Sigmoid colon (tissue), 6 donors: ENCODE measurements at regions not wholly inside any gene's neighbourhood (a gene's known extent, or its start where the extent isn't known, plus 50 kb on each side); places are given as distances from the start of the nearest gene placed in this dataset.
A peak's percentile ranks its signal among the peaks of the same experiment; 100 is the strongest.

Experiments
- DNase-seq: peaks from one replicate; pipeline ENCODE4 v3.0.0-alpha.2; 2019
- H3K27ac ChIP-seq, 4 donors: fragments of 200-600 bp; sonication (generic); one replicate each; pipeline ENCODE4 v1.5.1; 2016 to 2019; ENCODE audit warnings: mild to moderate bottlenecking in 1 of 4
- H3K27me3 ChIP-seq, 3 donors: fragments of 200-600 bp; sonication (generic); one replicate each; pipeline ENCODE4 v1.5.1; 2019; ENCODE audit warnings: mild to moderate bottlenecking in 1 of 3
- H3K36me3 ChIP-seq, 4 donors: fragments of 200-600 bp; sonication (generic); one replicate each; pipeline ENCODE4 v1.5.1; 2016 to 2019
- H3K4me1 ChIP-seq, 4 donors: fragments of 200-600 bp; sonication (generic); one replicate each; pipeline ENCODE4 v1.5.1; 2017 to 2019
- H3K4me3 ChIP-seq, 4 donors: fragments of 200-600 bp; sonication (generic); one replicate each; pipeline ENCODE4 v1.5.1; 2017 to 2019; ENCODE audit warnings: mild to moderate bottlenecking in 2 of 4, moderate library complexity in 1 of 4
- H3K9me3 ChIP-seq, 4 donors: fragments of 200-600 bp in 3 of 4; sonication (generic) in 3 of 4; one replicate each; pipeline versions ENCODE4 v1.5.1 to v1.6.1; 2013 to 2019
- CTCF ChIP-seq, 4 experiments: fragments of 450-650 bp in 3 of 4; fragments of 200-600 bp in 1 of 4; IDR thresholded peaks; one replicate each; pipeline ENCODE4 v1.5.1; 2016 to 2019; ENCODE audit warnings: antibody characterized with exemption in 4 of 4, mild to moderate bottlenecking in 3 of 4, moderate library complexity in 2 of 4
- EP300 ChIP-seq, 4 donors: sonication (generic); formaldehyde crosslinking; IDR thresholded peaks; one replicate each; pipeline ENCODE4 v1.6.1; 2017; ENCODE audit warnings: antibody characterized with exemption in 4 of 4
- POLR2A ChIP-seq, 2 donors: fragments of 450-650 bp; IDR thresholded peaks; one replicate each; pipeline ENCODE4 v1.6.1; 2016; ENCODE audit warnings: antibody characterized with exemption in 2 of 2, mild to moderate bottlenecking in 2 of 2, moderate library complexity in 2 of 2
- POLR2AphosphoS5 ChIP-seq, 4 donors: sonication (generic); formaldehyde crosslinking; IDR thresholded peaks; one replicate each; pipeline ENCODE4 v1.6.1; 2017; ENCODE audit warnings: antibody characterized with exemption in 4 of 4
- WGBS, 2 donors: extraction: QIAGEN DNeasy Blood & Tissue Kit; methylation state at CpG; one replicate each; pipeline ENCODE4 v1.1.7; 2013; 5-methylcytosine and 5-hydroxymethylcytosine counted together
- intact Hi-C: fragments of 100-400 bp; cut with DNase I; formaldehyde crosslinking; loops from one replicate; pipeline ENCODE4 v1.15.1; 2023
- donor health status: healthy with polysubstance abuse.
- donor health status: healthy.

GRCh38 chr3:13165576-13165975, 92.3 kb upstream of the IQSEC1 start:
- no peak overlapping the region for H3K27ac ChIP-seq
- intact Hi-C loops = no loop called here
- H3K9me3 ChIP-seq = no peaks in the 10 kb centered on the region
- TF ChIP-seq POLR2AphosphoS5 (IDR thresholded peaks at IDR 0.05) = no peak
- WGBS, 2 donors = 88 to 91% methylated on average over 9 of the region's 9 CpGs
- H3K36me3 ChIP-seq = no peaks in the 10 kb centered on the region
- peak; percentile 41 for DNase-seq
- no peaks in the 10 kb centered on the region for H3K4me1 ChIP-seq
- no peak overlapping the region for H3K4me3 ChIP-seq
- no peaks in the 10 kb centered on the region for H3K27me3 ChIP-seq

GRCh38 chr3:13164893-13165492, 91.8 kb upstream of the IQSEC1 start:
- DNase-seq = peak; percentile 47
- intact Hi-C loops = no loop called here
- TF ChIP-seq CTCF (IDR thresholded peaks at IDR 0.05) = no peak
- TF ChIP-seq POLR2AphosphoS5 (IDR thresholded peaks at IDR 0.05) = no peak
- no peaks in the 10 kb centered on the region for H3K9me3 ChIP-seq
- 77 to 79% methylated on average over 9 of the region's 9 CpGs for WGBS, 2 donors
- H3K27ac ChIP-seq = no peak overlapping the region
- no peaks in the 10 kb centered on the region for H3K36me3 ChIP-seq
- H3K27me3 ChIP-seq = no peaks in the 10 kb centered on the region
- H3K4me3 ChIP-seq = no peak overlapping the region
- H3K4me1 ChIP-seq = no peaks in the 10 kb centered on the region

GRCh38 chr3:13163848-13164382, 90.7 kb upstream of the IQSEC1 start:
- no peaks in the 10 kb centered on the region for H3K27me3 ChIP-seq
- TF ChIP-seq EP300 (IDR thresholded peaks at IDR 0.05) (no peak), POLR2AphosphoS5 (IDR thresholded peaks at IDR 0.05) (no peak), CTCF (IDR thresholded peaks at IDR 0.05) (no peak), POLR2A (IDR thresholded peaks at IDR 0.05) (no peak)
- intact Hi-C loops = no loop called here
- no peaks in the 10 kb centered on the region for H3K36me3 ChIP-seq
- peak; percentile 46 for DNase-seq
- H3K9me3 ChIP-seq = no peaks in the 10 kb centered on the region
- 92 to 93% methylated on average over 16 of the region's 16 CpGs for WGBS, 2 donors
- H3K4me1 ChIP-seq = no peaks in the 10 kb centered on the region
- no peak overlapping the region for H3K4me3 ChIP-seq
- H3K27ac ChIP-seq = no peak overlapping the region

- Histone ChIP-seq H3K27me3 (no peaks in the 10 kb centered on the region), H3K9me3 (no peaks in the 10 kb centered on the region), H3K27ac (no peak overlapping the region), H3K36me3 (no peaks in the 10 kb centered on the region), H3K4me1 (no peaks in the 10 kb centered on the region), H3K4me3 (no peak overlapping the region)
- DNase-seq = peak; percentile 22
- TF ChIP-seq EP300 (IDR thresholded peaks at IDR 0.05) (no peak), POLR2AphosphoS5 (IDR thresholded peaks at IDR 0.05) (no peak), POLR2A (IDR thresholded peaks at IDR 0.05) (no peak), CTCF (IDR thresholded peaks at IDR 0.05) (no peak)
- intact Hi-C loops = no loop called here
- 56 to 70% methylated on average over 9 of the region's 9 CpGs for WGBS, 2 donors
Observed at GRCh38 chr3:13162549-13163320, 89.5 kb upstream of the IQSEC1 start.

GRCh38 chr3:13161771-13162535, 88.7 kb upstream of the IQSEC1 start:
- no peak for TF ChIP-seq POLR2A (IDR thresholded peaks at IDR 0.05)
- no peak for TF ChIP-seq EP300 (IDR thresholded peaks at IDR 0.05)
- no peak for TF ChIP-seq POLR2AphosphoS5 (IDR thresholded peaks at IDR 0.05)
- TF ChIP-seq CTCF (IDR thresholded peaks at IDR 0.05) = no peak
- Histone ChIP-seq H3K4me1 (no peaks in the 10 kb centered on the region), H3K9me3 (no peaks in the 10 kb centered on the region), H3K27ac (no peak overlapping the region), H3K4me3 (no peak overlapping the region), H3K27me3 (no peaks in the 10 kb centered on the region), H3K36me3 (no peaks in the 10 kb centered on the region)
- peak; percentile 52 for DNase-seq
- intact Hi-C loops = no loop called here
- whole genome bisulfite sequencing, 2 donors = 86 to 88% methylated on average over 18 of the region's 18 CpGs
